PC-9 (cell line): ENCODE measurements at regions not wholly inside any gene's neighbourhood (a gene's known extent, or its start where the extent isn't known, plus 50 kb on each side); places are given as distances from the start of the nearest gene placed in this dataset.
"Not testable (repeated sequence)": the region's sequence is repeated elsewhere in the genome, so short reads cannot be mapped to it uniquely, and the experiment has no call there.

ENCODE experiments used
- CTCF ChIP-seq: fragments of 200-600 bp; sonication (generic); conservative IDR thresholded peaks from 2 replicates; pipeline ENCODE4 v1.6.1; 2017; ENCODE audit warnings: mixed run types, antibody characterized with exemption, mild to moderate bottlenecking, moderate library complexity
- EZH2 ChIP-seq: fragments of 200-600 bp; sonication (generic); IDR thresholded peaks from 2 replicates; pipeline ENCODE4 v1.8.0; 2017; ENCODE audit warnings: antibody characterized with exemption, low read depth

- not testable (repeated sequence) for TF ChIP-seq CTCF, EZH2
These were observed 298.0 kb upstream of the ADGRL2 start for GRCh38 chr1:81502705-81503104.
